PFSK-1 (cell line): ENCODE measurements at regions not wholly inside any gene's neighbourhood (a gene's known extent, or its start where the extent isn't known, plus 50 kb on each side); places are given as distances from the start of the nearest gene placed in this dataset.

Source experiments
- FOXP2 ChIP-seq: optimal IDR thresholded peaks from 2 replicates; pipeline ENCODE3; 2011; ENCODE audit warnings: borderline replicate concordance, control low read depth, inconsistent platforms; ENCODE audit not compliant: insufficient read depth; ENCODE audit errors: extremely low read length, extremely low read depth
- POLR2AphosphoS5 ChIP-seq: IDR thresholded peaks from 2 replicates; pipeline ENCODE4 v1.6.1; 2012; ENCODE audit warnings: low read depth, mild to moderate bottlenecking, control low read depth, low read length, moderate library complexity
- SIN3A ChIP-seq: IDR thresholded peaks from 2 replicates; pipeline ENCODE4 v1.6.1; 2012; ENCODE audit warnings: mild to moderate bottlenecking, low read length, moderate library complexity, borderline replicate concordance; ENCODE audit not compliant: insufficient read depth
- TAF1 ChIP-seq: IDR thresholded peaks from 2 replicates; pipeline ENCODE4 v1.6.1; 2012; ENCODE audit warnings: low read length, control low read depth, borderline replicate concordance; ENCODE audit not compliant: insufficient read depth
- TF ChIP-seq, protein P1 (sequence below), 2 experiments: IDR thresholded peaks; 2 replicates each; pipeline versions ENCODE4 v1.6.1 to v1.8.0; 2011 to 2012; ENCODE audit warnings: low read depth in 2 of 2, low read length in 2 of 2, control low read depth in 1 of 2, inconsistent platforms in 1 of 2, mild to moderate bottlenecking in 1 of 2, moderate library complexity in 1 of 2; ENCODE audit not compliant: insufficient read depth in 1 of 2

DNA sequence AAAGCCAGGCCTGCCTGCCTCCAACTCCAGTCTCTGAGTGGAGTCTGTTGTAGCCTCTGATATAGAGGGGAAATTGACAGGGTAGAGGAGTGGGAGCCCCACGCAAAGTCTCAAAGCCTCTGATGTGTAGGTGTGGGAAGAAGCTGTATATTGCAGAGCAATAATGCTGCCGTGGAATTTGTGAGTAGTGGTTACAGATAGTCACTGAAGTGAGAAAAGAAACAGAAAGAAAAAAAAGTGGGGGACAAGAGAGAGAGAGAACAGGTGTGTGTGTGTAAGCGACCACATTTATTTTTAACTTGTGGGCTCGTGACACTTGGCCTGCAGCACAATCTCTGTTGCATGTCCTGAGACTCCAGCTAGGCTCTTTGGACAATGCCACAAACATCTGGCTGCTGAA is 227.8 kb downstream of the NSG2 start:
- TF ChIP-seq SIN3A (no peak), FOXP2 (no peak), TAF1 (no peak), POLR2AphosphoS5 (no peak)
- TF ChIP-seq, protein P1, sequence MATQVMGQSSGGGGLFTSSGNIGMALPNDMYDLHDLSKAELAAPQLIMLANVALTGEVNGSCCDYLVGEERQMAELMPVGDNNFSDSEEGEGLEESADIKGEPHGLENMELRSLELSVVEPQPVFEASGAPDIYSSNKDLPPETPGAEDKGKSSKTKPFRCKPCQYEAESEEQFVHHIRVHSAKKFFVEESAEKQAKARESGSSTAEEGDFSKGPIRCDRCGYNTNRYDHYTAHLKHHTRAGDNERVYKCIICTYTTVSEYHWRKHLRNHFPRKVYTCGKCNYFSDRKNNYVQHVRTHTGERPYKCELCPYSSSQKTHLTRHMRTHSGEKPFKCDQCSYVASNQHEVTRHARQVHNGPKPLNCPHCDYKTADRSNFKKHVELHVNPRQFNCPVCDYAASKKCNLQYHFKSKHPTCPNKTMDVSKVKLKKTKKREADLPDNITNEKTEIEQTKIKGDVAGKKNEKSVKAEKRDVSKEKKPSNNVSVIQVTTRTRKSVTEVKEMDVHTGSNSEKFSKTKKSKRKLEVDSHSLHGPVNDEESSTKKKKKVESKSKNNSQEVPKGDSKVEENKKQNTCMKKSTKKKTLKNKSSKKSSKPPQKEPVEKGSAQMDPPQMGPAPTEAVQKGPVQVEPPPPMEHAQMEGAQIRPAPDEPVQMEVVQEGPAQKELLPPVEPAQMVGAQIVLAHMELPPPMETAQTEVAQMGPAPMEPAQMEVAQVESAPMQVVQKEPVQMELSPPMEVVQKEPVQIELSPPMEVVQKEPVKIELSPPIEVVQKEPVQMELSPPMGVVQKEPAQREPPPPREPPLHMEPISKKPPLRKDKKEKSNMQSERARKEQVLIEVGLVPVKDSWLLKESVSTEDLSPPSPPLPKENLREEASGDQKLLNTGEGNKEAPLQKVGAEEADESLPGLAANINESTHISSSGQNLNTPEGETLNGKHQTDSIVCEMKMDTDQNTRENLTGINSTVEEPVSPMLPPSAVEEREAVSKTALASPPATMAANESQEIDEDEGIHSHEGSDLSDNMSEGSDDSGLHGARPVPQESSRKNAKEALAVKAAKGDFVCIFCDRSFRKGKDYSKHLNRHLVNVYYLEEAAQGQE (IDR thresholded peaks at IDR 0.05; ENCODE audit: insufficient read depth in 1 of 2, low read depth in 2 of 2, low read length in 2 of 2): no peak

DNA sequence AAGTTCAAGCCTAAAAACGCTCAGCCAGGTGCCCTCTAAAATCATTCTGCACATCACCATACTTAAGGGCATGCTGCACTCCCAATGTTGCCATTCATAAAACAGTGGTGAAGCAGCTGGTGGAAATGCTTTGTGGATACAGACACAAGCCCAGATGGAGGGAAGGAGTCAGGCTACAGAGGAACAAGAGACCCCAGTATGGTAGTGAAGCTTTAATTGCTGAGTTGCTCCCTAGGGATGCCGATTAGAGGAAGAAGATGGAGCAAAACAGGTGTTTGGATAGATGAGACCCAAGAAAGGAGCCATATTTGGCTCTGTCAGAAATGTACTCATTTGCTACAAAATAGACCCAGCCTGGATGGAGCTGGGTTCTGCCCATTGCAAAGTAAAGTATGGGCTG is 230.5 kb downstream of the NSG2 start:
- TF ChIP-seq POLR2AphosphoS5 (no peak), TAF1 (no peak), SIN3A (no peak)

DNA sequence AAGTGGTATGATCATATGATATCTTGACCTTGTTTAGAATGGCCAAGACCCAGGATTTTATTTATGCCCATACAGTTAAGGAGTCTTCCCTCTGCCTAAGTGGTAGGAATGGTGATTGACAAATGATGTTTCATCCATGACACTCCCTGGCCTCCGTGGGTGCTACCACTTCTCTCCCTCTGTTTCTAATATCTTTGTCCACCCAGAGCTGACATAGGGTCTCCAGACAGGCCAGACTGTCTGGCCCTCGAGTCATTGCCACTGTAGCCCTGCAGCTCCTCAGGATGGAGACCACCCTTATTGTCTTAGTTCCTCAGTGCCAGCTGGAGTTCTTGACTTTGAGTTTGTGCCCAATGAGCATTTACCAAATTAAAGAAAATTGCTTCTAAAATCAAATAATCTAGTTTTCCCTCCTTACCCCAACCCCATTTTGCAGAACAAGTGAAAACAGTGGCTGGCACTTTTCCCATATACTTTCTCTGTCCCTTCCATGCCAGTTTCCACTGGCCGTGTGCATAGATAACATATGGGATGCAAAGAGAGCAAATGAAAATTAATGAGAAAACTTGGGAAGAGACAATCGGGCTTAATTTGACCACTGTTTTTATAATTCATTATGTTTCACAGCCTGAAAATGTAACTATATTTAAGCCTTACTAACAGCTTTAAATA is 235.7 kb downstream of the NSG2 start:
- TF ChIP-seq POLR2AphosphoS5 (no peak), FOXP2 (no peak), SIN3A (no peak), TAF1 (no peak)
- TF ChIP-seq, protein P1 (IDR thresholded peaks at IDR 0.05; ENCODE audit: insufficient read depth in 1 of 2, low read depth in 2 of 2, low read length in 2 of 2): no peak

DNA sequence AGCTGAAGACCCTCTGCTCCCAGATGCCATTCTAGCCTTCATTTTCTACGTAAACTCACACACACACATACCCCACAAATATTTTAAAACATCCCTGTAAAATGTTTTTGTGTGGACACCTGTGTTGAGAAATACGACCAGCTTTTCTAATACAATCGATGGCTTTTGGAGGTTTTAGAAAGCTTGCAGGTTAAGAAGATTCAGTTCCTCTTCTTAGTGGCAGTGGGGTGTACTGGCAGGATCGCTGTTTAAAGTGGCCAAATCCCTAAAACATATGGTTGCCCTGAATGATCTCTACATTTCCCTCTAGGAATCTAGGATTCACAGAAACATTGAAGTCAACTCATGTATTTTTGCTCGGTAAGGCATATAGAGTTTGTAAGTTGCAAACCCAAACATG is 236.3 kb downstream of the NSG2 start:
- no peak for TF ChIP-seq FOXP2
- TF ChIP-seq, protein P1 (IDR thresholded peaks at IDR 0.05; ENCODE audit: insufficient read depth in 1 of 2, low read depth in 2 of 2, low read length in 2 of 2): no peak
- no peak for TF ChIP-seq TAF1
- no peak for TF ChIP-seq SIN3A
- no peak for TF ChIP-seq POLR2AphosphoS5

DNA sequence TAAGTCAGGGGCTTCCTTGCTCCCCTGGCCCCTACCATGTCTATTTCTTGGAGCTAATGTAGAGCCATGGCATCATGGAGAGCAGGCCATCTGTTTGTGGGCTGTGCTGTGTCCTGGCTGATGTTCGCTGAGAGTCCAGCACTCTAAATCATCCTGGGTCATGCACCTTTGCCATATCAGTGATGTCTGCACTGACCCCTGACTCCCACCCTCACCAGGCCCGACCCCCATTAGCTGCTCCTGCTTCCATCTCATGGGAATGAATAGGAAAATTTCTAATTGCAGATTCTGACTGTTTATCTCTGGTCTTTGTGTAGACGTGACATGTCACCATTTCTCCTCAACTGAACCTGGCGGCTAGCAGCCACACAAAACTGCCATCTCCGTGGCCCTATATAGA is 236.9 kb downstream of the NSG2 start:
- TF ChIP-seq TAF1: no peak
- TF ChIP-seq POLR2AphosphoS5: no peak
- no peak for TF ChIP-seq SIN3A
- TF ChIP-seq, protein P1 (IDR thresholded peaks at IDR 0.05; ENCODE audit: insufficient read depth in 1 of 2, low read depth in 2 of 2, low read length in 2 of 2): no peak
- TF ChIP-seq FOXP2: no peak
